Left ventricle myocardium inferior (tissue), 1 donor: ENCODE measurements at regions not wholly inside any gene's neighbourhood (a gene's known extent, or its start where the extent isn't known, plus 50 kb on each side); places are given as distances from the start of the nearest gene placed in this dataset.

Source experiments
- DNase-seq: peaks from one replicate; pipeline ENCODE4 v3.0.0-alpha.2; 2020
- H3K27ac ChIP-seq: fragments of 200-600 bp; replicated peaks from 2 replicates; pipeline ENCODE4 v1.8.0; 2021
- H3K27me3 ChIP-seq: fragments of 200-600 bp; 2 replicates; pipeline ENCODE4 v1.8.0; 2021; ENCODE audit warnings: low read depth
- H3K36me3 ChIP-seq: fragments of 200-600 bp; 2 replicates; pipeline ENCODE4 v1.8.0; 2021
- H3K4me1 ChIP-seq: fragments of 200-600 bp; 2 replicates; pipeline ENCODE4 v1.8.0; 2021
- H3K4me3 ChIP-seq: fragments of 200-600 bp; 2 replicates; pipeline ENCODE4 v1.8.0; 2021; ENCODE audit warnings: mild to moderate bottlenecking, moderate library complexity
- H3K9me3 ChIP-seq: fragments of 200-600 bp; replicated peaks from 2 replicates; pipeline ENCODE4 v1.8.0; 2021
- intact Hi-C: fragments of 100-400 bp; cut with micrococcal nuclease; formaldehyde crosslinking; loops from one replicate; pipeline ENCODE4 v1.11.0; 2022
- TF ChIP-seq, protein P1 (sequence below): fragments of 200-600 bp; IDR thresholded peaks from 2 replicates; pipeline ENCODE4 v1.8.0; 2021; ENCODE audit warnings: antibody characterized with exemption, mild to moderate bottlenecking, borderline replicate concordance
- donor health status: DM: no; HTN: yes; CAD: no; lungs with severe emphysema.

DNA sequence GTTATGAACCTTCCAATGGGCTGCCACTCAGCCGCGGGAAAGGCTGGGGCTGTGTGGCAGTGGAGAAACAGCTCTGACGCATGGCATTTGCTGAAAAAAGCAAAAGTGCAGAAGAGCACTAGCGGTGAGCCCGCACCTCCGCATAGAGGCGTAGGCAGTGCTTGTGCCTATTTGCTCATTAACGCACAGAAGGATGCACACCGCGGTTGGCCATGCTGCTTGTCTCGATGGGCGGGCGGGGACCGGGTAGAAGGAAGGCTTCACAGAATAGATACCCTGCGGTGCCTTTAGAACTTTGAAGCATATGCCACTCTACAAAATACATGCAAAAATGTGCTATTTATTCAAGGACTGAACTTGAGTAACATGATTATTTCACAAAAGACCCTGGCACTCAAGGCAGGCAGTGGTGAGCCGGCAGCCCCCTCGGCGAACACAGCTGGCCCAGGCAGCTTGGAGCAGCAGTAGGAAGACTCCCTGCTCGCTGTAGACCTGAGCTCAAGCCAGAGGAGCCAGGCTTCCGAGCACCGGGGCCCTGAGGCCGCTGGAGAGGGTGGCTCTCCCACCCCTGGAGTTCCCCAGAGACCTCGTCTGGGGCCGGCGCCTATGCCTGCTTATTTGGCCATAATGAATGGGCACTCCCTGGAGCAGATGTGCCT lies 71.5 kb downstream of the SIK1 start:
- Histone ChIP-seq H3K27me3 (no peaks in the 10 kb centered on the region), H3K4me1 (peaks cover 1% of the 10 kb centered on the region), H3K27ac (no peak overlapping the region), H3K36me3 (no peaks in the 10 kb centered on the region), H3K4me3 (no peak overlapping the region), H3K9me3 (no peaks in the 10 kb centered on the region)
- intact Hi-C loops, result no loop called here
- TF ChIP-seq, protein P1, sequence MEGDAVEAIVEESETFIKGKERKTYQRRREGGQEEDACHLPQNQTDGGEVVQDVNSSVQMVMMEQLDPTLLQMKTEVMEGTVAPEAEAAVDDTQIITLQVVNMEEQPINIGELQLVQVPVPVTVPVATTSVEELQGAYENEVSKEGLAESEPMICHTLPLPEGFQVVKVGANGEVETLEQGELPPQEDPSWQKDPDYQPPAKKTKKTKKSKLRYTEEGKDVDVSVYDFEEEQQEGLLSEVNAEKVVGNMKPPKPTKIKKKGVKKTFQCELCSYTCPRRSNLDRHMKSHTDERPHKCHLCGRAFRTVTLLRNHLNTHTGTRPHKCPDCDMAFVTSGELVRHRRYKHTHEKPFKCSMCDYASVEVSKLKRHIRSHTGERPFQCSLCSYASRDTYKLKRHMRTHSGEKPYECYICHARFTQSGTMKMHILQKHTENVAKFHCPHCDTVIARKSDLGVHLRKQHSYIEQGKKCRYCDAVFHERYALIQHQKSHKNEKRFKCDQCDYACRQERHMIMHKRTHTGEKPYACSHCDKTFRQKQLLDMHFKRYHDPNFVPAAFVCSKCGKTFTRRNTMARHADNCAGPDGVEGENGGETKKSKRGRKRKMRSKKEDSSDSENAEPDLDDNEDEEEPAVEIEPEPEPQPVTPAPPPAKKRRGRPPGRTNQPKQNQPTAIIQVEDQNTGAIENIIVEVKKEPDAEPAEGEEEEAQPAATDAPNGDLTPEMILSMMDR, result no peak
- DNase-seq, result no peak

DNA sequence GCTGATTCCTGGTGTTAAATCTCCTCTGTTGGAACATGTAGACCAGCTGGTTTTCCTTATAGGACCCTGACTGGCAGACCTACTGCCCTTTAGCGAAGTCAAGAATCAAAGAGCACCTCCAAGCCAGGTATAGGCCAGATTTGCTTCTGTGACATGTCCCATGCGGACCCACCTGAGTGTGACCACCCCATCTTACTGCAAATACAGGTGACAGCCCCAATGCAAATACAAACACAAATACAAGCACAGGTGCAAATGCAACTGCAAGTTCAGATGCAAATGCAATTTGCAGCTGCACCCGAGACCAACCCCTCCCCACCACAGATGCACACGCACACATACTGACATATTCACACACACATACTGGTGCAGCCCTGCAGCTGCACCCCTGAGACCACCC lies 72.3 kb downstream of the SIK1 start:
- intact Hi-C loops, result no loop called here
- no peak for DNase-seq
- H3K4me1 ChIP-seq, result peaks cover under 1% of the 10 kb centered on the region
- H3K27ac ChIP-seq, result no peak overlapping the region
- no peaks in the 10 kb centered on the region for H3K27me3 ChIP-seq
- TF ChIP-seq, protein P1, result no peak
- H3K36me3 ChIP-seq, result no peaks in the 10 kb centered on the region
- no peak overlapping the region for H3K4me3 ChIP-seq
- no peaks in the 10 kb centered on the region for H3K9me3 ChIP-seq

DNA sequence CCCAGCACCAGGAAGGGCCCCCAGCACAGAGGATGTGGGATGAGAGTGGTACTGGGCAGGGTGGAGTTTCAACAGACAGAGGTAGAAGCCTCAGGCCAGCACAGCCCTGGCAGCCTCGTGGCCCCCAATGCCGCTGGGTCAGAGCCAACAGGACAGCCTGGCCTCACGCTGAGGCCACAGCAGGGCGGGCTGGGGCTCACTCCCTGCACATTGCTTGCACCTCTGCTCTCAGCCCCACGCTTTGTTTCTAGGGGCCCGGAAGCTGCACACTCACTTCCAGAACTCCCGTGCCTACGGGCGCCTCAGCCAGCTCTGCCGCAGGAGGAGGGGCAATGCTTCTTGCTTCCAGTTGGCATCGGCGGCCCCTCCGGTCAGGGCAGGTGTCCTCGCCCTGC lies 72.9 kb downstream of the SIK1 start:
- Histone ChIP-seq H3K4me3 (no peak overlapping the region), H3K27me3 (no peaks in the 10 kb centered on the region), H3K4me1 (peaks cover 7% of the 10 kb centered on the region), H3K36me3 (no peaks in the 10 kb centered on the region), H3K9me3 (no peaks in the 10 kb centered on the region), H3K27ac (no peak overlapping the region)
- TF ChIP-seq, protein P1, result no peak
- intact Hi-C loops, result no loop called here
- DNase-seq, result no peak

DNA sequence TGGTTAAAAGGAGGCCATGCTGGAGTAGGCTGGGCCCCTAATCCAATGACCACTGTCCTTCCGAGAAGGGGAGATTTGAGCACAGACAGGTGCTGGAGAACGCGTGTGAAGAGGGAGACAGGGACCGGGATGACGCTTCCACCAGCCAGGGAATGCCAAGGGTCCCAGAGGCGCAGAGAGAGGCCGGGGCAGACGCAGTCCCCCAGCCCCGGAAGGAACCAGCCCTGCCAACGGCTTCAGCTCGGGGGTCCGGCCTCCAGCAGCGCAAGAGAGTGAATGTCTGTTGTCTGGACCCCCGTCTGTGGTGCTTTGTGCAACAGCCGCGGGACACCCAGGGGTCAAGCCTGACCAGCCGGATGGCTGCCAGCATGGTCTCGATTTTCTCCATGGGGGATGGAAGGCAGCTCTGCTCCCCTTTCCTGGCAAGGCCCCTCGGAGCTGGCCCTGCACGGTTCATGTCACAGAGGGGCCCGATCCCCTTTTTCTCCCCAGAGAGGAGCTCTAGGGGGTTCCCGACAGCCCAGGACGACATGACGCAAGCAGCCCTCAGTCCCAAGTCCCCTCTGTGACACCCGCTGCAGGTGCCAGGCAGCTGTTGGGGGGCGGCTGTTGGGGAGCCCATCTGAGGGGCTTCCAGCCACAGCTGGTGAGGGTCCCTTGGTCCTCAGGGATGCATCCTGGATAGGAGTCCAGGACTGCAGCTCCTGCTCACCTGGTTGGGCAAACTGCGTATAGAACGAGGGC lies 73.5 kb downstream of the SIK1 start:
- Histone ChIP-seq H3K36me3 (no peaks in the 10 kb centered on the region), H3K27ac (no peak overlapping the region), H3K27me3 (no peaks in the 10 kb centered on the region), H3K4me3 (no peak overlapping the region), H3K4me1 (peaks cover 12% of the 10 kb centered on the region), H3K9me3 (no peaks in the 10 kb centered on the region)
- intact Hi-C loops, result no loop called here
- TF ChIP-seq, protein P1, result no peak
- DNase-seq, result no peak

DNA sequence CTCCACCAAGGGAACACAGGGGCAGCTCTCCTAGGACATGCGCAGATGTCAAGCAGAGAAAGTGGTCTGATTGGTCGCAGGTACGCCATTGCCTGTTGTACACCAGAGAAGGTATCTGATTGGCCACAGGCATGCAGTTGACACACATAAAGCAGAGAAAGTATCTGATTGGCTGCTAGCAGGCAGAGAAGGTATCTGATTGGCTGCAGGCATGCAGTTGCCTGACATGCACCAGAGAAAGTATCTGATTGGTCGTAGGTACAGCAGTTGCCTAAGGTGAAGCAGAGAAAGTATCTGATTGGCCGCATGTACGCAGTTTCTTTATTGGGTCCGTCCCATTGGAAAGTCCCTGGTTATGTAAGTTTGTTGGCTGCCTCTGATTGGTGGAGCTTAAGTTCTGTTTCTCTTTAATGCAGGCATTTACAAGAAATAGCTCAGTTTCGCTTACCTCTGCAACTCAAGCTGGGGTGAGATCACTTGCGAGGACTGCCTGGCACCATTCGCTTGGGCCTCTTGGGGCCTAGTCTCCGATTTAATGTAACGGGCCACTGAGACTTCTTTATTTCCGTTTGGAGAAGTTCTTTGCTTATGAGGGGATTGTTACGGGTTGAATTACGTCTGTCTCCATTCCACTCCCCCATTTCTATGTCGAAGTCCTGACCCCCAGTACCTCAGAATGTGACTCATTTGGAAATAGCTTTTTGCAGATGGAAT lies 74.2 kb downstream of the SIK1 start:
- TF ChIP-seq, protein P1, result no peak
- Histone ChIP-seq H3K4me1 (peaks cover 19% of the 10 kb centered on the region), H3K9me3 (no peaks in the 10 kb centered on the region), H3K27ac (no peak overlapping the region), H3K4me3 (no peak overlapping the region), H3K27me3 (no peaks in the 10 kb centered on the region), H3K36me3 (no peaks in the 10 kb centered on the region)
- intact Hi-C loops, result no loop called here
- DNase-seq, result no peak
